Stimulated activated CD4-positive, alpha-beta T cell treated with anti-CD3 and anti-CD28 coated beads, Interleukin-2, amount 100 ng/mL, for 24 hours (primary cell): ENCODE measurements at regions not wholly inside any gene's neighbourhood (a gene's known extent, or its start where the extent isn't known, plus 50 kb on each side); places are given as distances from the start of the nearest gene placed in this dataset.
"Not testable (repeated sequence)": the region's sequence is repeated elsewhere in the genome, so short reads cannot be mapped to it uniquely, and the experiment has no call there.

Experiments used
- DNase-seq, 2 donors: peaks; one replicate each; pipeline ENCODE4 v3.0.0-alpha.2; 2020

DNA sequence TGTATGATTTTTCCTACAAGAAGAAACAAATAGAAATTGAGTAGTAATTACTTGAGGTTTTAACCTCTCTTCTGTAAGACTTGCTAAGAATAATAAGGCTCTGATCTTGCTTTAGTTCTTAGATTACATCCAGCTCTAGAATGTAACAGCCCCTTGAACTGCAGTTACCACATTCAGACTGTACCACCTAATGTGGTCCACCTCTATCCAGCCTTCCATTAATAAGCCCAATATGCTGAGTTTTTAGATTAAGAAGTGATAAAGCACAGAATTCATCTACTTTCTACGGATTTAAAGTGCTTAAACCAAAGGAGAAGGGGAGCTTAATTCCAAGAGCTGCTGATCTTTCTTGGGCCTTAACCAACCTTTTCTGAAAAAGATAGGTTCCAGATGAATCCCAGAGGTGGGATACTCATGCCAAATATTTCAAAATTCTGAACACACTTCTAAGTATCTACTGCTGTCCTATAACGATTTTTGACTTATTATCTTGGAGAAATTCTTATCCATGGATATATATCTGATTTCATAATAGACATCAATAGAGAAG lies 131.5 kb downstream of the ZNF608 start:
- no peak for DNase-seq

DNA sequence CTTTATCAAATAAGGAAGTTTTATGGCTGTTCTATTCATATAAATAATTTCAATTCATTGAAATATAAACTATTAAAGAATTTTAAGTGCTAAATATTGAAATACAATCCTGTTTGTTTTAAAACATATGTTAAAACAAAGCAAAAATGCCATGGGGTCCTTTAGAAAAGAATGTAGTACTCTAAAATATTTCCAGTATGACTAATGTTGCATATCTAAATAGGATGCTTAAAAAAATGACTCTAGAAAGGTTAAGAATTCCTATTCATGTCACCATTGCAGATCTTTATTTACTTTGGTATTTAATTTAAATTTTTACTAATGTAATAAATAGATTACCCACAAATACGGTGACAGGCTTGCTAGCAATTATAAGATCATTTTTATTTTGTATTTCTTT lies 132.3 kb downstream of the ZNF608 start:
- no peak for DNase-seq

GRCh38 chr5:124613273-124613953 lies 133.0 kb downstream of the ZNF608 start:
- DNase-seq: no peak

DNA sequence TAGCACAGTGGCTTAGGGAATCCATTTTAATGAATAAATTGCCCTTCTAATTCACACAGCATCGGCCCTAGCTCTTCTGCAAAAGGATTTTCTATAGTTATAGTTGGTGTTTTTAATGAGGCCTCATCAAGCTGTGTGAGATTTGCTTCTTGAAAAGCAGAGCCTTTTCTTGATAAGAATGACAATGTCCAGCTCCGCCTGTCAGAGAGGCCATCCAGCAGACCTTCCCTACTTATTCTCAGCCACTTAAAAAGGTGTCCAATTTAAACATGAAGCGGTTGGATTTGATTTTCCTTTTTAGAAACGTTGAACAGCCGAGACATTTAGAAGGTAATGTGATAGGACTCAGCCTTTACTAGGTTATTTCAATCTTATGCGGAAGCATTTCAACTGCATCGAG lies 134.4 kb downstream of the ZNF608 start:
- no peak for DNase-seq

GRCh38 chr5:124611262-124611661 lies 135.2 kb downstream of the ZNF608 start:
- DNase-seq: not testable (repeated sequence)

GRCh38 chr5:124609685-124610084 lies 136.8 kb downstream of the ZNF608 start:
- not testable (repeated sequence) for DNase-seq

- DNase-seq: no peak
Observed at GRCh38 chr5:124606543-124606942, 139.9 kb downstream of the ZNF608 start.

DNA sequence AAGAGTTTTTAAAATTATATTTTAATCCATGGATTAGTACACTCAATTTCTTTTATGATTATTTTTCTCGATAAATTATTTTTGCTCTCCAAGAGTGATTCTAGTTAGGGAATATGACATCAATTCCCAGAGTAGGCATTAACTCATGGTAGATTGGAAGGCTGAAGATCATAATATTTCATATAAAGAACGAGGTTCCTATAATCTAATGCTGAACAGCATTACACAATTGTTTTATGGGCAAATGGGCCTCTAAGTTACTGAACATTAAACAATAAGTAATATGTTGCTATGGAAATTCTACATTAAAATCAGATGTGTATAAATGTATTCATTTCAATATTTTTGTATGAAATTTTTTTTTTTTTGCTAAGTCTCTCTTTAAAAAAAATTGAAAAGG lies 140.3 kb downstream of the ZNF608 start:
- no peak for DNase-seq

DNA sequence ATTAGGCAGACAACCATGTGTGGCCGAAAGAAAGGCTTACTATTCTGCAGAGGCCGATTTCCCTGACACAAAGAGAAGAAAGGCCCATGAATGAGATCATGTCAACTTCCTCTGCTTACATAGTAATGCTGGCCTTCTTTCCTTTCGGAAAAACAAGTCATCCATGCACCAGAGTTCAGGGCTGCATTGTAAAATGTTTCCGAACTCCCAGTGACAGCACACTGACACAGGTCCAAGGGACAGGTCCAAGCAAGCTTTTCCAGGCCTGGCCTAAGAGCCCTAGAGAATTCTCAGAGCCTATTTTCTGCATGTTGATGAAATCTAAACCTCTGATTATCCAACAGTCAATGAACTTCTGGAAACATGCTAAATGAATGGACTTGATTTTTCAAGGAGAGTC lies 140.9 kb downstream of the ZNF608 start:
- DNase-seq: no peak

GRCh38 chr5:124604419-124604818 lies 142.0 kb downstream of the ZNF608 start:
- DNase-seq: no peak

GRCh38 chr5:124602925-124603650 lies 143.4 kb downstream of the ZNF608 start:
- no peak for DNase-seq

GRCh38 chr5:124599028-124599973 lies 147.1 kb downstream of the ZNF608 start:
- DNase-seq: no peak

DNA sequence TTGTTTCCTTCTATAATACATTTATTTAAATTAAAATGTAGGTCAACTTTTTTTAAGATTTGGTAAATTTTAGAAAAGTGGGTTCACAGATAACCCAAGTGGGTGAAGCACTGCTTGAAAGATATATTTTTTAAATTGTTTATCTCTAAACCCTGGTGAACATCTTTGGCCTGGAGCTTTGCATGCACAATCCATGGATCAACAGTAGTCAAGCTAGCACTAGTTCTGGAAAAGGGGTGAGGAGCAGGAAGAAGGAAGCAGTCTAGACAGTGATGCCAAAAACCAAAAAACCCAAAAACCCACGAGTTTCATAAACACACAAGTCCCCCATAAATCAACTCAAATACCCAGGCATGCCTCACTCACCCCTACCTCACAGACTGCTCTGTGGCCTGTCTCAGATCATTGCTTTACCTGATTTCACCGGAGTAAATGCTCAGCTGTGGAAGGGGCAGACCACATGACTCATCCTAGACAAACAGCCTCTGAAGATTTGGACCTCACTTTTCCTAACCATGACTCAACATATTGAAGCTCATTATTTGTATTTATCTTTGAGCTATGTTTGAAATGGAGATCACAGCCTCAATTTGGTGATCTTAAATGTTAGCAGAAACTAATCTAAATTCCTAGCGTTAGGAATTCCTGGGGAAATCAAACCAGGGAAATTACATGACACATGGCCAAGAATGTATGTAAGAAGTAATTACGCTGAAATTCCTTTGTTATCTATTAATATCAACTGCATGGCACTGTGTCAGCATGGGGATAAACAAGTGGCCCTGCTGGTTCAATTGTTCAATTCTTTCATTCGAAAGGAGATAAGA lies 149.6 kb downstream of the ZNF608 start:
- no peak for DNase-seq

DNA sequence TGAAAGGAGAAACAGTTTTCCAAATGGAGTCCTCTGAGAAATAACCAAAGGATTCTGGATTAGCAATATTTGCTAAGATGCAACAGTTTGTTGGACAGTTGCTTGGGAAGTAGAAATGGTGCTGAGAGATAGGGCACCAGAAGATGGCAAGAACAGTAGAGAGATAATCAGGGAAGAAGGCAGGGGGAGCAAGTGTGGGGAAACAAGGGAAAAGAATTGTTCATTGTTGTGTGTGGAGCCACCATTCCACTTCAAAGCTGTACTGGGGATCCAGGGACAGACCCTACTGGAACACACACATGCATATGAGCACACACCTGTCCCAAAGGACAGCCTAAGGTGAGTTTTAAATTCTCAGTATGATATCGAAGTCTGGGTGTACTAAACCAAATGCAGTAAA lies 152.5 kb downstream of the ZNF608 start:
- DNase-seq: no peak

DNA sequence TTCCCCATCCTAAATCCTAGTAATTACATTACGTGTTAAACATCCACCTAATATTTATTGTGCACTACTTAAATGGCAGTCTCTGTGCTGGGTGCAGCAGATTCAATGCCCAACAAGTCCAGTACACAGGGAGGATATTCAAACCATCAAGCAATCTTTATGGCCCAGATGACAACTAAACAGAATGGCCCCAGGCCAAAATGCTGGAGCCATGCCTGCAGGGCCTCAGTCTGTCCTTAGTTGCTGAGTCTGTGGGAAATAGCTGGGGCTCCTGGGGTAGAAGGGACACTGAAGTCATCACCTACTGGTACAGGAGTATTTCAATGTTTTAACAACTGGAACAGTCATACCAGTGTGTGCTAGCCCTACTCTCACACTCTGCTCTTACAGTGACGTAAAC lies 153.5 kb downstream of the ZNF608 start:
- no peak for DNase-seq

- no peak for DNase-seq
Observed at GRCh38 chr5:124591583-124591982, 154.9 kb downstream of the ZNF608 start.

GRCh38 chr5:124590686-124591085 lies 155.8 kb downstream of the ZNF608 start:
- no peak for DNase-seq

- no peak for DNase-seq
Observed at GRCh38 chr5:124587280-124587679, 159.2 kb downstream of the ZNF608 start.

DNA sequence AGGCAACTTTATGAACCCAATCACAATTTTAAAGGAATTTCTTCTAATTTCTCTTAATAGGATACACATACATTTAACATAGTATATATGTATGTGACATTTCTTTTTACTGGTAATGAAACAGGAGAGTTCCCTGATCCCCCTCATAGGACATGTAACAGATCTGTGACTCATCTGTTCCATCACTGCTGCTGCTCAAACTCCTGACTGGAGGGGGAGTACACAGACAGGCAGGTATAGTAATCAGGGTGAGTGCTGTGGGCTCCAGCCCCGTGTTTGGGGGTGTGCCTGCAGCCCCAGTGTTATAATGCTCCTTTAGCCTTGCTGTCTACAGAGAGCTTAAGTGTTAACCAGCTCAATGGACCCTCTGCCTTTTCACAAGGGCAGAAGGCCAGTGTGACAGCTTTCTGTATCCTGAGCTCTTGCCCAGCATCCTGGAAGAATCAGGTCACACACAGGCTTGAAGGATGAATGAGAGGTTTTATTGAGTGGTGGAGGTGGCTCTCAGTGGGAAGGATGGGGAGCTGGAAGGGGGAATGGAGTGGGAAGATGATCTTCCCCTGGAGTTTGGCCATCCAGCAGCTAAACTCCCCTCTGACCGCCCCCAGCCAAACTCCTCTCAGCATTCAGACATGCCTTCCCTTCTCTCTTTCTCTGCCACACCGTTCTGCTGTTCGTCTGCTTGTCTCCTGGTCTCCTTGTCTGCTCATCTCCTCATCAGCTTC lies 161.3 kb downstream of the ZNF608 start:
- DNase-seq: no peak

- DNase-seq: peak; percentile 19 to 25
Observed at GRCh38 chr5:124583469-124584350, 162.7 kb downstream of the ZNF608 start.

GRCh38 chr5:124582561-124582840 lies 163.9 kb downstream of the ZNF608 start:
- no peak for DNase-seq
